Neural progenitor cell (in vitro differentiated cells): ENCODE measurements at regions not wholly inside any gene's neighbourhood (a gene's known extent, or its start where the extent isn't known, plus 50 kb on each side); places are given as distances from the start of the nearest gene placed in this dataset.

ENCODE experiments used
- EZH2 ChIP-seq: fragments of 200-600 bp; sonication (generic); IDR thresholded peaks from 2 replicates; pipeline ENCODE4 v1.6.1; 2017; ENCODE audit warnings: antibody characterized with exemption, mild to moderate bottlenecking, moderate library complexity
- EZH2phosphoT487 ChIP-seq: fragments of 200-600 bp; sonication (generic); IDR thresholded peaks from 2 replicates; pipeline ENCODE4 v1.6.1; 2017; ENCODE audit warnings: antibody characterized with exemption
- TF ChIP-seq, protein P1 (sequence below): fragments of 200-600 bp; sonication (generic); IDR thresholded peaks from 2 replicates; pipeline ENCODE4 v1.5.1; 2017; ENCODE audit warnings: antibody characterized with exemption, mild to moderate bottlenecking

- TF ChIP-seq, protein P1, sequence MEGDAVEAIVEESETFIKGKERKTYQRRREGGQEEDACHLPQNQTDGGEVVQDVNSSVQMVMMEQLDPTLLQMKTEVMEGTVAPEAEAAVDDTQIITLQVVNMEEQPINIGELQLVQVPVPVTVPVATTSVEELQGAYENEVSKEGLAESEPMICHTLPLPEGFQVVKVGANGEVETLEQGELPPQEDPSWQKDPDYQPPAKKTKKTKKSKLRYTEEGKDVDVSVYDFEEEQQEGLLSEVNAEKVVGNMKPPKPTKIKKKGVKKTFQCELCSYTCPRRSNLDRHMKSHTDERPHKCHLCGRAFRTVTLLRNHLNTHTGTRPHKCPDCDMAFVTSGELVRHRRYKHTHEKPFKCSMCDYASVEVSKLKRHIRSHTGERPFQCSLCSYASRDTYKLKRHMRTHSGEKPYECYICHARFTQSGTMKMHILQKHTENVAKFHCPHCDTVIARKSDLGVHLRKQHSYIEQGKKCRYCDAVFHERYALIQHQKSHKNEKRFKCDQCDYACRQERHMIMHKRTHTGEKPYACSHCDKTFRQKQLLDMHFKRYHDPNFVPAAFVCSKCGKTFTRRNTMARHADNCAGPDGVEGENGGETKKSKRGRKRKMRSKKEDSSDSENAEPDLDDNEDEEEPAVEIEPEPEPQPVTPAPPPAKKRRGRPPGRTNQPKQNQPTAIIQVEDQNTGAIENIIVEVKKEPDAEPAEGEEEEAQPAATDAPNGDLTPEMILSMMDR, result no peak
- TF ChIP-seq EZH2 (no peak), EZH2phosphoT487 (no peak)
Observed at GRCh38 chr9:38211002-38211401, 142.0 kb upstream of the SHB start.
